ENCODE measurements at regions not wholly inside any gene's neighbourhood (a gene's known extent, or its start where the extent isn't known, plus 50 kb on each side); places are given as distances from the start of the nearest gene placed in this dataset.

GRCh38 chr9:74036549-74037231 is 460.4 kb upstream of the RORB start:
- TF ChIP-seq SIN3A (IDR thresholded peaks at IDR 0.05; ENCODE audit: borderline replicate concordance, insufficient read depth, low read length) (no peak), FOXP2 (optimal IDR thresholded peaks at IDR 0.05; ENCODE audit: borderline replicate concordance, extremely low read depth, extremely low read length, insufficient read depth) (no peak), POLR2AphosphoS5 (IDR thresholded peaks at IDR 0.05; ENCODE audit: low read depth, low read length) (no peak), TAF1 (IDR thresholded peaks at IDR 0.05; ENCODE audit: borderline replicate concordance, insufficient read depth, low read length) (no peak)
- TF ChIP-seq, protein P1, sequence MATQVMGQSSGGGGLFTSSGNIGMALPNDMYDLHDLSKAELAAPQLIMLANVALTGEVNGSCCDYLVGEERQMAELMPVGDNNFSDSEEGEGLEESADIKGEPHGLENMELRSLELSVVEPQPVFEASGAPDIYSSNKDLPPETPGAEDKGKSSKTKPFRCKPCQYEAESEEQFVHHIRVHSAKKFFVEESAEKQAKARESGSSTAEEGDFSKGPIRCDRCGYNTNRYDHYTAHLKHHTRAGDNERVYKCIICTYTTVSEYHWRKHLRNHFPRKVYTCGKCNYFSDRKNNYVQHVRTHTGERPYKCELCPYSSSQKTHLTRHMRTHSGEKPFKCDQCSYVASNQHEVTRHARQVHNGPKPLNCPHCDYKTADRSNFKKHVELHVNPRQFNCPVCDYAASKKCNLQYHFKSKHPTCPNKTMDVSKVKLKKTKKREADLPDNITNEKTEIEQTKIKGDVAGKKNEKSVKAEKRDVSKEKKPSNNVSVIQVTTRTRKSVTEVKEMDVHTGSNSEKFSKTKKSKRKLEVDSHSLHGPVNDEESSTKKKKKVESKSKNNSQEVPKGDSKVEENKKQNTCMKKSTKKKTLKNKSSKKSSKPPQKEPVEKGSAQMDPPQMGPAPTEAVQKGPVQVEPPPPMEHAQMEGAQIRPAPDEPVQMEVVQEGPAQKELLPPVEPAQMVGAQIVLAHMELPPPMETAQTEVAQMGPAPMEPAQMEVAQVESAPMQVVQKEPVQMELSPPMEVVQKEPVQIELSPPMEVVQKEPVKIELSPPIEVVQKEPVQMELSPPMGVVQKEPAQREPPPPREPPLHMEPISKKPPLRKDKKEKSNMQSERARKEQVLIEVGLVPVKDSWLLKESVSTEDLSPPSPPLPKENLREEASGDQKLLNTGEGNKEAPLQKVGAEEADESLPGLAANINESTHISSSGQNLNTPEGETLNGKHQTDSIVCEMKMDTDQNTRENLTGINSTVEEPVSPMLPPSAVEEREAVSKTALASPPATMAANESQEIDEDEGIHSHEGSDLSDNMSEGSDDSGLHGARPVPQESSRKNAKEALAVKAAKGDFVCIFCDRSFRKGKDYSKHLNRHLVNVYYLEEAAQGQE (IDR thresholded peaks at IDR 0.05; ENCODE audit: insufficient read depth in 1 of 2, low read depth in 2 of 2, low read length in 2 of 2) = no peak

- TF ChIP-seq POLR2AphosphoS5 (IDR thresholded peaks at IDR 0.05; ENCODE audit: low read depth, low read length) (no peak), FOXP2 (optimal IDR thresholded peaks at IDR 0.05; ENCODE audit: borderline replicate concordance, extremely low read depth, extremely low read length, insufficient read depth) (no peak), SIN3A (IDR thresholded peaks at IDR 0.05; ENCODE audit: borderline replicate concordance, insufficient read depth, low read length) (no peak), TAF1 (IDR thresholded peaks at IDR 0.05; ENCODE audit: borderline replicate concordance, insufficient read depth, low read length) (no peak)
- TF ChIP-seq, protein P1 (IDR thresholded peaks at IDR 0.05; ENCODE audit: insufficient read depth in 1 of 2, low read depth in 2 of 2, low read length in 2 of 2) = no peak
Observed at GRCh38 chr9:74037274-74037673, 459.9 kb upstream of the RORB start.

DNA sequence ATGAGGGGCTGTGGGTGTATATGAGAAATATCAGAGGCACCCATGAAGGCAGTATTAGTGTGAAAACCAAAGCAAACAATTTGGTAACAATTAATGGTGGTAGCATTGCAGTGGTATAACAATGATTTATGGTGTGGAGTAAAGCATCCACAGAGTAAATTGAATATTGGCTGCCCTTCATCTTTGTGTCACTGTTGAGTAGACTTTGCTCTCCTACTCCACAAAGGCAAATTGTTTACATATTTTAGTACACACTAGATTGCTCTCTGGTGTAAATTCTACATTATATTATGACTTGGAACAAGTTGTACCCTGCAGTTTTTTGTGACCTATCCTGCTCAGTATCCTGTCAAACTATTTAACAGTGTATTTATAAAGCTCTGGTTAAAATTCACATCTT is 455.5 kb upstream of the RORB start:
- TF ChIP-seq TAF1 (IDR thresholded peaks at IDR 0.05; ENCODE audit: borderline replicate concordance, insufficient read depth, low read length) = no peak
- no peak for TF ChIP-seq SIN3A (IDR thresholded peaks at IDR 0.05; ENCODE audit: borderline replicate concordance, insufficient read depth, low read length)
- no peak for TF ChIP-seq FOXP2 (optimal IDR thresholded peaks at IDR 0.05; ENCODE audit: borderline replicate concordance, extremely low read depth, extremely low read length, insufficient read depth)
- TF ChIP-seq POLR2AphosphoS5 (IDR thresholded peaks at IDR 0.05; ENCODE audit: low read depth, low read length) = no peak
- TF ChIP-seq, protein P1 (IDR thresholded peaks at IDR 0.05; ENCODE audit: insufficient read depth in 1 of 2, low read depth in 2 of 2, low read length in 2 of 2) = no peak

- TF ChIP-seq FOXP2 (optimal IDR thresholded peaks at IDR 0.05; ENCODE audit: borderline replicate concordance, extremely low read depth, extremely low read length, insufficient read depth) (no peak), TAF1 (IDR thresholded peaks at IDR 0.05; ENCODE audit: borderline replicate concordance, insufficient read depth, low read length) (no peak), SIN3A (IDR thresholded peaks at IDR 0.05; ENCODE audit: borderline replicate concordance, insufficient read depth, low read length) (no peak), POLR2AphosphoS5 (IDR thresholded peaks at IDR 0.05; ENCODE audit: low read depth, low read length) (no peak)
- TF ChIP-seq, protein P1 (IDR thresholded peaks at IDR 0.05; ENCODE audit: insufficient read depth in 1 of 2, low read depth in 2 of 2, low read length in 2 of 2) = no peak
Observed at GRCh38 chr9:74044844-74045243, 452.3 kb upstream of the RORB start.

Measured in PFSK-1 (cell line).